Nephron progenitor cell (in vitro differentiated cells): ENCODE measurements at regions not wholly inside any gene's neighbourhood (a gene's known extent, or its start where the extent isn't known, plus 50 kb on each side); places are given as distances from the start of the nearest gene placed in this dataset.

Experiments used
- DNase-seq: peaks from one replicate; pipeline ENCODE4 v3.0.0; 2021
- H3K27ac Mint-ChIP-seq: 2 replicates; pipeline ENCODE4 v1.8.0; 2021; ENCODE audit warnings: mild to moderate bottlenecking, moderate library complexity, mixed read lengths
- H3K27me3 Mint-ChIP-seq: 2 replicates; pipeline ENCODE4 v1.8.0; 2021; ENCODE audit warnings: mild to moderate bottlenecking, low read depth, mixed read lengths; ENCODE audit not compliant: poor library complexity
- H3K36me3 Mint-ChIP-seq: 2 replicates; pipeline ENCODE4 v1.8.0; 2021; ENCODE audit warnings: low read depth, mixed read lengths
- H3K4me1 Mint-ChIP-seq: 2 replicates; pipeline ENCODE4 v1.8.0; 2021; ENCODE audit warnings: mixed read lengths
- H3K4me3 Mint-ChIP-seq: 2 replicates; pipeline ENCODE4 v1.8.0; 2021; ENCODE audit warnings: mild to moderate bottlenecking, moderate library complexity, mixed read lengths
- H3K9me3 Mint-ChIP-seq: 2 replicates; pipeline ENCODE4 v1.8.0; 2021; ENCODE audit warnings: mild to moderate bottlenecking, moderate library complexity, mixed read lengths
- CTCF ChIP-seq: fragments of 200-600 bp; sonication (generic); IDR thresholded peaks from 2 replicates; pipeline ENCODE4 v1.5.0; 2021; ENCODE audit warnings: antibody characterized with exemption

GRCh38 chr6:132215805-132216204 lies 185.5 kb downstream of the MOXD1 start:
- no peak for DNase-seq
- Mint-ChIP-seq H3K9me3 (no peaks in the 10 kb centered on the region), H3K27me3 (no peaks in the 10 kb centered on the region), H3K4me1 (no peaks in the 10 kb centered on the region), H3K36me3 (no peaks in the 10 kb centered on the region), H3K27ac (no peak overlapping the region), H3K4me3 (no peak overlapping the region)
- no peak for TF ChIP-seq CTCF

GRCh38 chr6:132214716-132215115 lies 186.6 kb downstream of the MOXD1 start:
- TF ChIP-seq CTCF, result no peak
- Mint-ChIP-seq H3K27me3 (no peaks in the 10 kb centered on the region), H3K4me1 (no peaks in the 10 kb centered on the region), H3K4me3 (no peak overlapping the region), H3K27ac (no peak overlapping the region), H3K9me3 (no peaks in the 10 kb centered on the region), H3K36me3 (no peaks in the 10 kb centered on the region)
- DNase-seq, result no peak

GRCh38 chr6:132213732-132214131 lies 187.5 kb downstream of the MOXD1 start:
- Mint-ChIP-seq H3K27me3 (no peaks in the 10 kb centered on the region), H3K4me1 (no peaks in the 10 kb centered on the region), H3K9me3 (no peaks in the 10 kb centered on the region), H3K4me3 (no peak overlapping the region), H3K36me3 (no peaks in the 10 kb centered on the region), H3K27ac (no peak overlapping the region)
- no peak for DNase-seq
- TF ChIP-seq CTCF, result no peak

GRCh38 chr6:132213191-132213590 lies 188.1 kb downstream of the MOXD1 start:
- no peaks in the 10 kb centered on the region for H3K36me3 Mint-ChIP-seq
- TF ChIP-seq CTCF, result no peak
- no peaks in the 10 kb centered on the region for H3K27me3 Mint-ChIP-seq
- no peak overlapping the region for H3K27ac Mint-ChIP-seq
- H3K4me1 Mint-ChIP-seq, result no peaks in the 10 kb centered on the region
- no peak for DNase-seq
- H3K9me3 Mint-ChIP-seq, result no peaks in the 10 kb centered on the region
- H3K4me3 Mint-ChIP-seq, result no peak overlapping the region

- no peak for TF ChIP-seq CTCF
- DNase-seq, result no peak
- H3K4me3 Mint-ChIP-seq, result no peak overlapping the region
- no peaks in the 10 kb centered on the region for H3K4me1 Mint-ChIP-seq
- H3K36me3 Mint-ChIP-seq, result no peaks in the 10 kb centered on the region
- H3K27ac Mint-ChIP-seq, result no peak overlapping the region
- H3K27me3 Mint-ChIP-seq, result peaks cover 4% of the 10 kb centered on the region
- H3K9me3 Mint-ChIP-seq, result no peaks in the 10 kb centered on the region
Measured at GRCh38 chr6:132210886-132211563, 190.2 kb downstream of the MOXD1 start.

GRCh38 chr6:132209351-132209750 lies 191.9 kb downstream of the MOXD1 start:
- Mint-ChIP-seq H3K27ac (no peak overlapping the region), H3K4me1 (no peaks in the 10 kb centered on the region), H3K4me3 (no peak overlapping the region), H3K9me3 (no peaks in the 10 kb centered on the region), H3K36me3 (no peaks in the 10 kb centered on the region), H3K27me3 (peaks cover 4% of the 10 kb centered on the region)
- no peak for TF ChIP-seq CTCF
- DNase-seq, result no peak
